ENCODE measurements at regions not wholly inside any gene's neighbourhood (a gene's known extent, or its start where the extent isn't known, plus 50 kb on each side); places are given as distances from the start of the nearest gene placed in this dataset.

DNA sequence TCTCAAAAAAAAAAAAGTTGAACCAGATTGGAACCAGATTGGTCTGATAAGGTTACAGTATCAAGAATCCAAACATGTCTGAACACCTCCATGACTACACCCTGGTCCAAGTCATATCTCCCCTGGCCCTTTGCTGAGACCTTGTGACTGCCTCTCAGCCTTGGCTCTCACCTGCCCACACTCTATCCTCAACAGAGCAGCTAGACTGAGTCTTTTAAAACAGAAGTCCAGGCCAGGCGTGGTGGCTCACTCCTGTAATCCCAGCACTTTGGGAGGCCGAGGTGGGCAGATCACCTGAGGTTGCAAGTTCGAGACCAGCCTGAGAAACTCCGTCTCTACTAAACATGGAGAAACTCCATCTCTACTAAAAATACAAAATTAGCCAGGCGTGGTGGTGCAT is 91.7 kb downstream of the AIPL1 start:
- Mint-ChIP-seq H3K4me3 (no peak overlapping the region), H3K4me1 (ENCODE audit: low read depth) (no peaks in the 10 kb centered on the region), H3K27ac (no peak overlapping the region), H3K27me3 (peaks cover 30% of the 10 kb centered on the region), H3K36me3 (ENCODE audit: low read depth) (no peaks in the 10 kb centered on the region), H3K9me3 (no peaks in the 10 kb centered on the region)
- no peak for DNase-seq

DNA sequence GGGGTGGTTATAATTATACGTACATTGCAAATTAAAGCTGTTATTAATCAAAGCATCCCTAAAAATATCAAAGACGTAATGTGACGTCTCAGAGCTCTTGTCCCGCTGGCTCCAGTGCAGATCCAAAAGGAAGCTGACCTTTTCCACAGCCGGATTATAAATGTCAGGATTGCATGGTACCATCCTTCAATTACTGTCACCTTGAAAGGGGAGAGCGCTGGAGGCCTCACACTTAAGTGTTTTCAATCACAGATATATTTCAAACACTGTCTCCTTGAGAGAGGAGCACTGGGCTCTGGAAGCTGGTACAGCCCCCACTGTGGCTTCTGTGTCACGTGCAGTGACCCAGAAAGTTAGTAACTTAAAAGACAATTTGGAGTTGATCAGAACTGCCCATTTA is 94.2 kb downstream of the AIPL1 start:
- H3K27ac Mint-ChIP-seq: no peak overlapping the region
- H3K27me3 Mint-ChIP-seq: peaks cover 24% of the 10 kb centered on the region
- no peak overlapping the region for H3K4me3 Mint-ChIP-seq
- no peaks in the 10 kb centered on the region for H3K9me3 Mint-ChIP-seq
- DNase-seq: no peak
- no peaks in the 10 kb centered on the region for H3K4me1 Mint-ChIP-seq (ENCODE audit: low read depth)
- no peaks in the 10 kb centered on the region for H3K36me3 Mint-ChIP-seq (ENCODE audit: low read depth)

DNA sequence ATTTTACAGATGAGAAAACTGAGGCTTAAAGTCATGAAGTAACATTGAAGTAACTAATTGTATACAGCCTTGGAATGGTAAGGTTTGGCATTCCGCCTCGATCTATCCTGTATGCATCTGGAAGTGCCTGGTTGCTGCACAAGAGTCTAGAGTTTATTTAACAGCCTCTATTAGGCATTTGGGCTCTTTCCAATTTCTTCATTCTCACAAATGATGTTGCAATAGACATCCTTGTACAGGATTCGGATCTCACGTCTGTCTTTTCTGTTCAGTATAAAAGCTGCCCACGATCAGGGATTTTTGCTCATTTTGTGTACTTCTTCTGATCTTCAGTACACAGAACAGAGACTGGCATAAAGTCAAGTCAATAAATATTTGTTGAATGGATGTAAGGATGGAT is 100.5 kb downstream of the AIPL1 start:
- H3K4me3 Mint-ChIP-seq: no peak overlapping the region
- H3K4me1 Mint-ChIP-seq (ENCODE audit: low read depth): no peaks in the 10 kb centered on the region
- peaks cover 23% of the 10 kb centered on the region for H3K27me3 Mint-ChIP-seq

DNA sequence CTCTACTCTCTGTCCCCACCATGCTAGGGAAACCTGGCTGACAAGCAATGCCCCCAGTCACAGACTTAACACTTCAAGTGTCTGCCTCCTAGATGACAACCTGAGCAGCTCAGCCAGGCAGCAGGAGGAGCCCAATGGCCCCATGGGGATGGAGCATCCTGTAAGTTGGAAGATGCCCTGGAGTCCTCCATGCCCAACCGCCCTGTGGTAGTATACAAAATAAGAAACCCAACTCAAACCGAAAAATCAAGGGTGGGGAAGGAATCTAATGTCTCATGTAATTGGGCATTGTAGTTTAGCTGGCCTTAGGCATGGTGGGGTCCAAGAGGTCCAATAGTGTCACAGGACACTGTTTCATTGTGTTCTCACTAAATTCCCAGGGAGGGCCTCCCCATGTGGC is 104.0 kb downstream of the AIPL1 start:
- no peak for DNase-seq
- H3K9me3 Mint-ChIP-seq: no peaks in the 10 kb centered on the region
- H3K4me3 Mint-ChIP-seq: no peak overlapping the region
- H3K36me3 Mint-ChIP-seq (ENCODE audit: low read depth): no peaks in the 10 kb centered on the region
- H3K4me1 Mint-ChIP-seq (ENCODE audit: low read depth): no peaks in the 10 kb centered on the region
- H3K27me3 Mint-ChIP-seq: peaks cover 44% of the 10 kb centered on the region
- no peak overlapping the region for H3K27ac Mint-ChIP-seq

More for the DNA sequence above, 100.5 kb downstream of the AIPL1 start:
- no peaks in the 10 kb centered on the region for H3K9me3 Mint-ChIP-seq
- DNase-seq: no peak
- H3K36me3 Mint-ChIP-seq (ENCODE audit: low read depth): no peaks in the 10 kb centered on the region
- no peak overlapping the region for H3K27ac Mint-ChIP-seq

DNA sequence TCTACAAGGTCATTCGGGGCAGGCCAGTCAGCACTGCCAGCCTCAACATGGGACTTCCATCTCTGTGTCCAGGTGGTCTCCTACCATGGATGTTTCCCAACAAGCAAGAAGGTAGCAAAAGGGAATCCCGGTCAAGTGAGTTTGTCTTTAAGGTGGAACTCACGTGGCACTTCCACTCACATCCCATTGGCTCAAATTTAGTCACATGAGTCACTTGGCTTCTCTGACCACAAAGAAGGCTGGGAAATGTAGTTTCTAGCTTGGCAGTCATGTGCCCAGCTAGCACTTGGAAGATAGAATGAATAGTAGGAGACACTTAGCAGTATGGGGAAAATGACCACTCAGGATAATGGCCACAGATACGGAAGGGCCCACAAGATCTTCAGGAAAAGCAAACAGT is 106.6 kb downstream of the AIPL1 start:
- DNase-seq: no peak
- no peak overlapping the region for H3K27ac Mint-ChIP-seq
- no peak overlapping the region for H3K4me3 Mint-ChIP-seq
- H3K4me1 Mint-ChIP-seq (ENCODE audit: low read depth): no peaks in the 10 kb centered on the region
- no peaks in the 10 kb centered on the region for H3K9me3 Mint-ChIP-seq
- H3K27me3 Mint-ChIP-seq: peaks cover 58% of the 10 kb centered on the region
- H3K36me3 Mint-ChIP-seq (ENCODE audit: low read depth): no peaks in the 10 kb centered on the region

DNA sequence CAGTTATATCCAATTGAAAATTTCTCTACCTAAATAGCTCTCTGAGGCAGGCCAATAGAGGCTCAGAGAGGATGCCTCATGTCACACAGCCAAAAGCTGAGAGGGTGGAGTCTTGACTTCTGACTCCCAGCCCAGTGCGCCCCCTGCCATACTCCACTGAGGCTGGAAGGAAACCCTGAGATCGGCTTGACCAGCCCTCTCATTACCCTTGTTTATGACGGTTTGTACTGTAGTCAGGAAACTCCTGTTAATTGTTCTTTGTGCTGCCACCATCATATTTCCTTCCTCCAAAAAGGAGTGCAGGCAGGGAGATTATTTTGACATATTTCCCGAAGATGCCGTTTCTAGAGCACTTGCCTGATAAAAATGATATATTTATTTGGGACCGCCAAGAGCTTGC is 107.9 kb downstream of the AIPL1 start:
- H3K27ac Mint-ChIP-seq: no peak overlapping the region
- no peaks in the 10 kb centered on the region for H3K4me1 Mint-ChIP-seq (ENCODE audit: low read depth)
- H3K4me3 Mint-ChIP-seq: no peak overlapping the region
- peaks cover 66% of the 10 kb centered on the region for H3K27me3 Mint-ChIP-seq
- H3K36me3 Mint-ChIP-seq (ENCODE audit: low read depth): no peaks in the 10 kb centered on the region
- no peaks in the 10 kb centered on the region for H3K9me3 Mint-ChIP-seq
- DNase-seq: no peak

DNA sequence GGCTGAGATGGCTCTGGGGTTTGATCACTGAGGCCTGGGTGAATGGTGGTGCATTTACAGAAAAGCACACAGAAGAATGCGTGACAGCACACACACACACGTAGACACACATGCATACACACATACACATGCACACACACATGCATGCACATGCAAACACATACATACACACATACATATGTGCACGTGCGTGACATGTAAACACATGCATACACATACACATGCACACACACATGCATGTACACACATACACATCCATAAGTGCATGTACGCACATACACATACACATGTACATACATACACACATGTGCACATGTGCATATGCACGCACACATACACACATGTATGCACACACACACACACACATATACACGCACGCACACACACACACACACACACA is 108.4 kb downstream of the AIPL1 start:
- no peak for DNase-seq
- peaks cover 65% of the 10 kb centered on the region for H3K27me3 Mint-ChIP-seq
- H3K4me3 Mint-ChIP-seq: no peak overlapping the region
- H3K9me3 Mint-ChIP-seq: no peaks in the 10 kb centered on the region
- H3K4me1 Mint-ChIP-seq (ENCODE audit: low read depth): no peaks in the 10 kb centered on the region
- no peaks in the 10 kb centered on the region for H3K36me3 Mint-ChIP-seq (ENCODE audit: low read depth)
- H3K27ac Mint-ChIP-seq: no peak overlapping the region

DNA sequence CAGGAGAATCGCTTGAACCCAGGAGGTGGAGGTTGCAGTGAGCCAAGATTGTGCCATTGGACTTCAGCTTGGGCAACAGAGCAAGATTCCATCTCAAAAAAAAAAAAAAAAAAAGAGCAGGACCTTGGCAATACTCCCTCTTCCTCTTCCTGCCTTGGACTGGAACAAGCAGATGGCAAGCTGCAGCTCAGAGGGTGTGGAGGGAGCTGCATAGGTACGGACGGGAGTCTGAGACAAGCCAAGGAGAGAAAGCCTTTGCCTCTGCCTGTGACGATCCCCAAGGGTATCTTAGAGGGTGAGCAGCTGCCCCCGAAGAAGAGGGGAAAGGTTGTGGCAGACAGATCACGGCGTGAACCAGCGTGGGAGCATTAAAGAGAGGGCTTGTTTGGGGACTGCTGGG is 109.2 kb downstream of the AIPL1 start:
- Mint-ChIP-seq H3K27ac (no peak overlapping the region), H3K4me3 (no peak overlapping the region), H3K9me3 (no peaks in the 10 kb centered on the region), H3K27me3 (peaks cover 66% of the 10 kb centered on the region), H3K4me1 (ENCODE audit: low read depth) (no peaks in the 10 kb centered on the region), H3K36me3 (ENCODE audit: low read depth) (no peaks in the 10 kb centered on the region)
- DNase-seq: no peak

DNA sequence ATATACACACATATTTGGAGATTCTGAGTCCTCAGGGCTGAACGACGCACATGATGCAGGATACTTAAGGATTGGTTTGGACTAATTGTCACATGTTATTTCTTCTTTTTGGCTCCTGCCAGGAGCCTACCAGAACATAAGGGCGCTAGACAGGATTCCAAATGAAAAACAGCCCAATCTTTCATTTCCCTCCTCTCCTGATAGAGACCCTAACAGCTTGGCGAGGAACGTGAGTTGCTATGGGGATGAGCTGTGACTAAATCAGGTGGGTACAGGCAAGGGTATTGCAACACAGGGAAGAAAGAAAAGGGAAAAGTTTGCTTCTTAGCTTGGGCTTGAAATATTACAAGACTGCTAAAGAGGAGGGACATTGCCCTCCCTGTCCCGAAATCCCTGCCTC is 109.9 kb downstream of the AIPL1 start:
- Mint-ChIP-seq H3K4me1 (ENCODE audit: low read depth) (no peaks in the 10 kb centered on the region), H3K27ac (no peak overlapping the region), H3K36me3 (ENCODE audit: low read depth) (no peaks in the 10 kb centered on the region), H3K9me3 (no peaks in the 10 kb centered on the region), H3K27me3 (peaks cover 60% of the 10 kb centered on the region), H3K4me3 (no peak overlapping the region)
- DNase-seq: no peak

DNA sequence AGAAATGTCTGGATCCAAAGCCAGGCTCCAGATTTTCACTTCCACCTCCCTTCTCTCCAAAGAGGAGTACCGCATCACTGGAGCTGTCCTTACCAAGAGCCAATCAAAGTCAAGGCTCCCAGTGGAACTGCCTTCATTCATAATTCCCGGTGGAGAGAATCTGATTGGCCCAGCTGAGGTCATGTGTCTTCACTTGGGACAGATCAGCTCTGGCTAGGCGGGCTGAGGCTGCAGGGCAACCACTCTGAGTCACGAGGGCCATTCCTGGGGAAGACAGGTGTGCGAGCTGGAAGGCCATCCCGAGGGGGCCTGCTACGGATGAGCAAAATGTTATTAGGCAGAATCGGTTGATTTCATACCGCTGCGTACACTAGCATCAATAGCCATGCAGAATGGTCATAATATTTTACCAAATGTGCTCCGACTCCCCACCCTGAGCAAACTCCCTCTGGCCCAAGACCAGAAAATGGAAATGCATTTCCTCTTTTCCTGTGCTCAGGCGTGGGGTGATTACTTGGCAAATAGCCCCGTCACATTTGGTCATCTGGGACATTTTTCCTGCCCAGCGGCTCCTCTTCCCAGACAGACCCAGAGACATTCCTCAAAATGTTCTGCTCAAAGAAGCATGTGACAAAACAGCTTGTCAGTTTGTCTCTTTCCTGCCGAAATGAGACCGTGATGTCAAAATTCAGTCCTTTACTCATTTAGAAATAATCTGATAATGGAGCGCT is 111.1 kb downstream of the AIPL1 start:
- H3K36me3 Mint-ChIP-seq (ENCODE audit: low read depth): no peaks in the 10 kb centered on the region

DNA sequence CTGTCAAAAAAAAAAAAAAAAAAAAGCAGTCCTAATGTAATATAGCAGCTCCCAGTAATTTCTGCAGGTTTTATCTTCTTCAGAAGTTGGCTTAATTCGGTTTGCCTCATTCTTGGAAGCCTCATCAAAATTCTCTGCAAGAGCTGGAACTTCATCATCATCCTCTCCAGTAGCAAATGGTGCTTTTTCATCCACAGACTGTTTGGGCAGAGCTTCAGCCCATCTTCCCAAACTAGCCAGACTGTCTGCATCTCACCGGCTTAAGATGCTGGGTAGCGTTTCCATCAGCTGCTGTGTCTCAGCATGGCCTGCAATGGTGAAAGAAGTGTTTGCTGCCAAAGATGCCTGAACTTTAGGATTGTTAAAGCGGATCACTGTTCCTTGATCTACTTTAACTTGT is 112.6 kb downstream of the AIPL1 start:
- no peaks in the 10 kb centered on the region for H3K4me1 Mint-ChIP-seq (ENCODE audit: low read depth)
- H3K27me3 Mint-ChIP-seq: peaks cover 56% of the 10 kb centered on the region
- no peak overlapping the region for H3K4me3 Mint-ChIP-seq
- no peaks in the 10 kb centered on the region for H3K9me3 Mint-ChIP-seq
- H3K36me3 Mint-ChIP-seq (ENCODE audit: low read depth): no peaks in the 10 kb centered on the region
- no peak for DNase-seq
- no peak overlapping the region for H3K27ac Mint-ChIP-seq

More for the DNA sequence above, 111.1 kb downstream of the AIPL1 start:
- no peaks in the 10 kb centered on the region for H3K9me3 Mint-ChIP-seq
- no peak overlapping the region for H3K4me3 Mint-ChIP-seq
- H3K4me1 Mint-ChIP-seq (ENCODE audit: low read depth): no peaks in the 10 kb centered on the region
- peaks cover 60% of the 10 kb centered on the region for H3K27me3 Mint-ChIP-seq
- H3K27ac Mint-ChIP-seq: no peak overlapping the region
- no peak for DNase-seq

DNA sequence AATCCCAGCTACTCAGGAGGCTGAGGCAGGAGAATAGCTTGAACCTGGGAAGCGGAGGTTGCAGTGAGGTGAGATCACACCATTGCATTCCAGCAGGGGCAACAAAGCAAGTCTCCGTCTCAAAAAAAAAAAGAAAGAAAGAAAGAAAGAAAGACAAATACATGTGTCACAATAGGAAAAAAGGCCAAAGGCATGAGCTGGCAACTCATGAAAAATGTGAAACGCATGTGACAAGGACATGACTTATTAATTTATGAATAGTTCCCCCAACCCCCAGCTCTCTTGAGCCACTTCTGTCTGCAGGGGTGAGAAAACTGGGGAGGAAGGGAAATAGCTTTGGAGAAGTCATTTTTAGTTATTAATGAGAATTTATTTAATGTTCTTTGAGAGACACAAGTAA is 120.6 kb downstream of the AIPL1 start:
- Mint-ChIP-seq H3K9me3 (no peaks in the 10 kb centered on the region), H3K36me3 (ENCODE audit: low read depth) (no peaks in the 10 kb centered on the region), H3K27me3 (peaks cover 64% of the 10 kb centered on the region), H3K27ac (no peak overlapping the region), H3K4me3 (no peak overlapping the region), H3K4me1 (ENCODE audit: low read depth) (no peaks in the 10 kb centered on the region)
- DNase-seq: no peak

DNA sequence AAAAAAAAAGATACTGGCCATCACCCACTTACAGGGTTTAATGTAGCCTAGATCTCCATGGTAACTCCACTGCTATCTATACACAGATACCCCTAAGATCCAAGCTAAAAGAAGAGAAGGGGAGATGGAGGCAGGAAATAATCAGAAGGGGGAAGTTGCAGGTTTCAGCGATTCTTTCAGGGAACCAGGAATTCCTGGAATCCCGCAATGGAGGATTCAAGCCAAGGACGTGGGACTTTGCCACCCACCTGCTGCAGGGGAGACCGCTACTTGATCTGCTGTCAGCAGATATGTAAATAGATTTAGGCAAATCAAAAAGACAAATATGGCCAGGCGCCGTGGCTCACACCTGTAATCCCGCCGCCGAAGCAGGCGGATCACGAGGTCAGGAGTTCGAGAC is 121.1 kb downstream of the AIPL1 start:
- no peaks in the 10 kb centered on the region for H3K36me3 Mint-ChIP-seq (ENCODE audit: low read depth)
- DNase-seq: no peak
- H3K27me3 Mint-ChIP-seq: peaks cover 67% of the 10 kb centered on the region
- no peaks in the 10 kb centered on the region for H3K9me3 Mint-ChIP-seq
- H3K4me3 Mint-ChIP-seq: no peak overlapping the region
- H3K27ac Mint-ChIP-seq: no peak overlapping the region
- H3K4me1 Mint-ChIP-seq (ENCODE audit: low read depth): no peaks in the 10 kb centered on the region

DNA sequence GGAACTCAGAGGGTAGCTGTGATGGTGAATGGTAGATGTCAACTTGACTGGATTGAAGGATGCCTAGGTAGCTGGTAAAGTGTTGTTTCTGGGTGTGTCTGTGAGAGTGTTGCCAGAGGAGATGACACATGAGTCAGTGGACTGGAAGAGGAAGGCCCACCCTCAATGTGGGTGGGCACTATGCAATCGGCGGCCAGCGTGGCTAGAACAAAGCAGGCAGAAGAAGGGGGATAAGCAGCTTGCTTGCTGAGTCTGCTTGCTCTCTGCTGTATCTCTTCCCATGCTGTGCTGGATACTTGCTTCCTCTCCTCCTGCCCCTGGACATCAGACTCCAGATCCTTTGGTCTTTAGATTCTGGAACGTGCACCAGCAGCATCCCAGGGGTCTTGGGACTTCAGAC is 128.1 kb downstream of the AIPL1 start:
- no peaks in the 10 kb centered on the region for H3K4me1 Mint-ChIP-seq (ENCODE audit: low read depth)
- no peak for DNase-seq
- H3K36me3 Mint-ChIP-seq (ENCODE audit: low read depth): no peaks in the 10 kb centered on the region
- no peaks in the 10 kb centered on the region for H3K9me3 Mint-ChIP-seq
- H3K27ac Mint-ChIP-seq: no peak overlapping the region
- H3K4me3 Mint-ChIP-seq: no peak overlapping the region
- peaks cover 66% of the 10 kb centered on the region for H3K27me3 Mint-ChIP-seq

DNA sequence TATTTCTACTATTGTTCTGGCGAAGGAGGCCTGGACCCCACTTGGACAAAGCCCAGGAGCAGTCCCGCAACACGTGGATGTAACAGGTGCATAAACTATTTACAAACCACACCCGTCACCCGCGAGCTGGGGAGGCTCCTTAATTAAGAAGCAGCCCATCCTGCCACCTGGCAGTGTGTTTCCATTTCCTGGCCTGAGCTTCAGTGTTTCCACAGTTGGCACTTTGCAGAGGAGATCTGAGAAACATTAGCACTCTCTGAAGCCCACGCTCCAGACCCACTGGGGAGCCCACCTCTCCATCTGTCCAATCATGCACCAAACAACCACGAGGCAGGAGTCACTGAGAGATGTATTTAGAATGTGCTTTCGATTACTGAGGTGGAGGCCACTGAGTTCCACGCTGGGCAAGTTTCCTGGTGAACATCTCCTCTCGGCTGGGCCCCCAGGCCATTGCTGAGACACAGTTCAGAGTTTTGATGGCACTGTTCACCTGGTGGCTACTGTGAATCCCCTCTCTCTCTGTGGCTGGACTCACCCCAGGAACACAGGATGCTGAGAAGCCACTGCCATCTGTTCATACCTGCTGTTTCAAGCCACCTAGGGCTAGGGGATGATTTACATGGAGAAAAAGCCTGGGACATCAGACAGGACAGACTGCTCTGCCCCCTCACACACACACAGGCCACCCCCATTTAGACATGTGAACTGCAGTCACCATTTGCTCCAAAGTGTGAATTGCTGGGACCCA is 129.1 kb downstream of the AIPL1 start:
- Mint-ChIP-seq H3K4me3 (no peak overlapping the region), H3K9me3 (no peaks in the 10 kb centered on the region), H3K36me3 (ENCODE audit: low read depth) (no peaks in the 10 kb centered on the region), H3K27ac (no peak overlapping the region), H3K27me3 (peaks cover 64% of the 10 kb centered on the region), H3K4me1 (ENCODE audit: low read depth) (no peaks in the 10 kb centered on the region)
- DNase-seq: no peak
